ENCODE measurements at regions not wholly inside any gene's neighbourhood (a gene's known extent, or its start where the extent isn't known, plus 50 kb on each side); places are given as distances from the start of the nearest gene placed in this dataset.

DNA sequence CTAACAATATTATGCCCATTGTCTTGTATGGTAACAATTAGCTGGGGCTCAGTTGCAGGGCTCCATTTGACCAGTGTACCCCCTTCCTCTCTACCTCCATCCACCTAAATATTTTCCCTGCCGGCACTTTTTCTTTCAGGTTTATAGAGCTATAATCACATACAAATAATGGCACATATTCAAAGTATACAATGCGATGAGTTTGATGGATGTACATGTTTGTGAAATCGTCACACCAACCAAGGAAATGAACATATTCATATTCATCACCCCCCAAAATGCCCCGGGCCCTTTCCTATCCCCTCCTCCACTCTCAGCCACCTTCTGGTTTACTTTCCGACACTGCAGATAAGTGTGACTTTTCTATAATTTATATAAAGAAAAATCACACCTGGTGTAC is 351.5 kb downstream of the GADD45G start:
- TF ChIP-seq ZNF274 (IDR thresholded peaks at IDR 0.05; ENCODE audit: low read depth, low read length): no peak
- no peak overlapping the region for H3K4me3 ChIP-seq (ENCODE audit: low read length)

DNA sequence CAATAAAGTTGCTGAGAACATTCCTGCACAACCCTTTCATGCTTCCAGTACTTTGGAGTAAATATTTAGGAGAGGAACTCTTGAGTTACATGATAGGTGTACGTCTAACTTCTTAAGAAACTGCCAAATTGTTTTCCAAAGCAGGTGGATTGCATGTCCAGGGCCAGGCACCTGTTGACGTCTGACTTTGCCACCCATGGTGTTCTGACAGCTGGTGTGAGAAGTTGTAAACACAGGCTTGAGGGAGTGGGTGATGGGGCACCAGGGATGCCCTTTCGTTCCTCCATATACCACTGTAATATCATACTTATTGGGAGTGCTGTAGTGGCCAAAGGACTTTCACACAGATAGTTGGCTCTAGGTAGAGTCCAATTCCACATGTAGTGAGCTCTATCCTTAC is 352.1 kb downstream of the GADD45G start:
- H3K4me3 ChIP-seq (ENCODE audit: low read length): no peak overlapping the region
- no peak for TF ChIP-seq ZNF274 (IDR thresholded peaks at IDR 0.05; ENCODE audit: low read depth, low read length)

DNA sequence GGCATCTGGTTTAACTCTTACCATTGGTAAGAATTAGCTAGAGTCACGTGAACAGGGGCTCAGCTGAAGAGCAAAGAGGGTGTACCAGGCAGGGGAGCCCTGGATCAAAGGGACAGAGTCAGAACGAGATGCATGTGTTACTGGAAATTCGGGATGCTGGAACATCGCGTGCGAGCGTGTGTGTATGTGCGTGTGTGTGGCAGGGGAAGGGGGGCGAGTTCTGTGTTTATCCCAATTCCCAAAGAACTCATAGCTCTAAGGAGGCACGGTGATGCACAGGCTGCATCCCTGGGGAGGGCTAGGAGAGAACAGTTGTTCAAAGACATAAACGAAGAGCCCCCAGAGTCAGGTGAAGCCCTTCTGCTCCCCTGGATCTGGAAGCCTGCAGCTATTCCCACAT is 353.3 kb downstream of the GADD45G start:
- no peak overlapping the region for H3K4me3 ChIP-seq (ENCODE audit: low read length)
- no peak for TF ChIP-seq ZNF274 (IDR thresholded peaks at IDR 0.05; ENCODE audit: low read depth, low read length)

DNA sequence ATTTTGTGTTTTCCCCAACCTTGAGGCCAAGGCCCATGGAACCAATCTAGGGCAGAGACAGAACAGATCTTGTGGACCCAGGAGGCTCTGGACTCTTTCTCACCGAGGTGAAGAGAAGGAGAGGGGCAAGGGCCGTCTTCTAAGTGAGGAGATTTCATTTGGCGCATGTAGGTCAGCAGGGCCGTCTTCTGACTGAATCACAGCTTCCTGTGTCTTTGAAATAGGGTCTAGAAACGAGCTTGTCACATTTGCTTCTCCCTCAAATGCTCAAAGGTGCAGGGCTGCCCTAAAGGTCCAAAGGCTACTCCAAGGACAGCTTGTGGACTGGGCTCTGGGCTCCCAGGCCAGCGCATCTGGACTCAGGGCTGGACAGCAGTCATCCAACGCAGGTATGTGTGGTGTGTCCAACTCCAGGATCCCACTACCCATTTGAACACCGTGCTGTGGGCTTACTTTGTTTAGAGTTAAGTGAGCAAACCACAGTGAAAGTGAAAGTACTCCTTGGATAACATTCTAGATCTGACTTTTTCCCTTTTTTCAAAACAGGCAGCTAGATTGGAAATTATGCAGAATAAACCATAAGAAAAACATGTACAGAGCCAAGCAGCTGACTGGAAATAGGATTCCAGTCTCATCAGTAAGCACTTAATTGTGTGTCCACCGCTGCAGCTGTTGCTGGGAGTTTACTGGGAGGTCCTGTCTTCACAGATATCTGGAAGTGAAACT is 357.0 kb downstream of the GADD45G start:
- no peak for TF ChIP-seq ZNF274 (IDR thresholded peaks at IDR 0.05; ENCODE audit: low read depth, low read length)
- no peak overlapping the region for H3K4me3 ChIP-seq (ENCODE audit: low read length)

DNA sequence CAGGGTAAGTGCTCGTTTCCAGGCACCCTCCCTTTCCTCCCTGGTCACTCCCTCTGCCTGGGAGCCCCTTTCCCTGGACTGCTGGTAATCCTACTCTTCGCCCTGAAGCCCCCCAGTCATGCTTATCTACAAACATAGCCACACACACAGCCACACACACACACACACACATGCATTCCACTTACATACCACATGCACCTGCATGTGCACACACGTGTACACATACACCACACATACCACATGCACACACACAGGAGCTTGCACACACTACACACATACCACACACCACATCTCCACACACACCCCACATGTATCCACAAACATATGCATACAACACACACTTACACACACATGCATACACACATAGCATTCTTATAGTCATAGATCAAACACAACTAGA is 358.5 kb downstream of the GADD45G start:
- no peak for TF ChIP-seq ZNF274 (IDR thresholded peaks at IDR 0.05; ENCODE audit: low read depth, low read length)
- no peak overlapping the region for H3K4me3 ChIP-seq (ENCODE audit: low read length)

DNA sequence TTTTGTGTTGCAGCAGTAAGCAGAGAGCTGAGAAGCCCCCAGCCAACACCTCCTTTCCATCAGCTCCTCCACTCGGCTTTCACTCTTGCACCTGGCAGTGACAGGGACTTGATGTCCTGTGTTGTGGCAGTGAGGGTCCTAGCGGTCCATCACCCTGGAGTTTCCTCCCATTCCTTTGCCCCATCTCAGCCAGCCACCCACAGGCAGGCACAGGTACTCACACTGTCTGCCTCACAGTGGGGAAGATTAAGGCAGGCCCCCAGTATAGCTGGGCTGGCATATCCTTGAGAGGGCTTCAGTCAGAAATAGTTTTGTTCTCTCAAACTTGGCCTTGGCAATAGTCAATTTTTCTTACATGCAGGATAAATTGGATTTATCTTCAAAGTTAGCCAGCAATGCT is 362.7 kb downstream of the GADD45G start:
- H3K4me3 ChIP-seq (ENCODE audit: low read length): no peak overlapping the region
- no peak for TF ChIP-seq ZNF274 (IDR thresholded peaks at IDR 0.05; ENCODE audit: low read depth, low read length)

DNA sequence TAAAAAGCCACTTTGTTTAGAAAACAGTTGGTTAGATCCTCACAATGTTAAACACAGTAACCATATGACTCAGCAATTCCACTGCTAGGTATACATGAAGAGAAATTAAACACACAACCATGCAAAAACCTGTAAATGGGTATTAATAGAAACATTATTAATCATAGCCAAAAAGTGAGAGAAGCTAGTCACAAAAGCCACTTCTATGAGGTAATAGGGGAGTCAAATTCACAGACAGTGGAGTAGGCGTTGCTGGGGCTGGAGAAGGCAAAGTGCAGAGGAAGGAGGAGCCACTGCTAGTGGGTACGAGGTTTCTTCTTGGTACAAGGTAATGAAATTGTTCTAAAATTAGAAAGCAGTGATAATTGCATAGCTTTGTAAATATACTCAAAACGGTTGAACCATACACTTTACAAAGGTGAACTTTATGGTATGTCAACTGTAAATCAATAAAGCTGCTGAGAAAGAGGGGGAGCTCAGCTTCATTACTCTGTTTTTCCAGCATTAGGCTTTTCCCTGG is 364.4 kb downstream of the GADD45G start:
- no peak overlapping the region for H3K4me3 ChIP-seq (ENCODE audit: low read length)
- no peak for TF ChIP-seq ZNF274 (IDR thresholded peaks at IDR 0.05; ENCODE audit: low read depth, low read length)

DNA sequence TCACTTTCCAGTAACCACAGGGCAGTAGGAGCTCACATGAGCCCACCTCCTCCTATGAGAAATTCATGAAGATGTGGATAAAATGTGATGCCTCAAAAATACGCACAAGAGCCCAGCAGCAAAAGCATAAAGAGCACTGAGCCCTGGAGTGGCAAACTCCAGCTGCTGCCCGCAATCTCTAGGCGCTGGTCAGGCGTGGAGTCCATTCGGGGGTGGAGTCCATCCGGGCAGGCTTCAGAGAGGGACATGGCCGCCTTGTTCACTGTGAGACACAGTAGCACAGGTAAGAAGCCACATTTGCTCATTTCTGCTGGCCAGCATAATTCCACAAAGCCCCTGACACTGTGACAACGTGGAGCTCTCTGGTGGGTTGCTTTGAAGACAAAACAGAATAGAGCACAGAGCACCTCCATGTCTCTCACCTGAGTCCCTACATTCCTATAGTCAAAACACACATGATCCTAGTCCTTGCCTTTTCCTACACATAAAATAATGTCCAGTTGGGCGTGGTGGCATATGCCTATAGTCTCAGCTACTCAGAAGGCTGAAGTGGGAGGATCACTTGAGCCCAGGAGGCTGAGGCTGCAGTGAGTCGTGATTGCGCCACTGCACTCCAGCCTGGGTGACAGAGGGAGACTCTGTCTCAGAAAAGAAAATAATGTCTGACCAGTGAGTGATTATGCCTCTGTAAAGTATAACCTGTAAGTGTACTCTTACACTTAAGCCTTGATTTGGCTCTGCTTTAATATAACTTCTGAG is 365.2 kb downstream of the GADD45G start:
- H3K4me3 ChIP-seq (ENCODE audit: low read length): no peak overlapping the region
- no peak for TF ChIP-seq ZNF274 (IDR thresholded peaks at IDR 0.05; ENCODE audit: low read depth, low read length)

DNA sequence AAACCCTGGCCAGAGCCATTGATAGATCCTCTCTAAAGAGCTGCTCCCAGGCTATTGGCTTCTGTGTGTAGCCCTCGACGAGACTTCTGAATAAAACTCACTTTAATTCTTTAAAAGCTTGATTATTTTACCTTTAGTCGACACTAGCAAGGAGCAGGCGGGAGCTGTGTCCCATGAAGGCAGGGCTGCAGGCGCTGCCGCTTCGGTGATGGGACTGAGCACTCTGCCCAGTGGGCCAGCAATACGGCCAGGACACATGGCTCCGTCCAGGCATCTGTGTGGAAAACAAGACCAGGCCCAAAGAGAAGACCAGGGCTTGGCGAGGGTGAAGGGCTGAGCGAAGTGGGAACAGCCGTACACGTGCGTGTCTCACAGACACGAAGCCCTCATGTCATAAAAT is 365.9 kb downstream of the GADD45G start:
- no peak overlapping the region for H3K4me3 ChIP-seq (ENCODE audit: low read length)
- no peak for TF ChIP-seq ZNF274 (IDR thresholded peaks at IDR 0.05; ENCODE audit: low read depth, low read length)

DNA sequence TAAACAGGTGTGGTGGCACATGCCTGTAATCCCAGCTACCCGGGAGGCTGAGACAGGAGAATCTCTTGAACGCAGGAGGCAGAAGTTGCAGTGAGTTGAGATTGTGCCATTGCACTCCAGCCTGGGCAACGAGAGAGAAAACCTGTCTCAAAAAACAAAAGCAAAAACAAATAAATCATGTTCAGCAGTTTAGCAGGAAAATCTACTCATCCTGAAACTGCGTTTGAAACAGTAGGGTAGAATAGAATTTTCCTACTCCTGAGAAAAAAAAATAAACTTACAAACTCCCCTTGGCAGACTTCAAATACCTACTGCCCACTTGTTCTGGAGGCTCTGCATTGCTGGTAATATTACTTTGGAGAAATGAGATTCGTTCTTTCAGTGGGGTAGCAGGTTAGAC is 367.7 kb downstream of the GADD45G start:
- no peak overlapping the region for H3K4me3 ChIP-seq (ENCODE audit: low read length)

DNA sequence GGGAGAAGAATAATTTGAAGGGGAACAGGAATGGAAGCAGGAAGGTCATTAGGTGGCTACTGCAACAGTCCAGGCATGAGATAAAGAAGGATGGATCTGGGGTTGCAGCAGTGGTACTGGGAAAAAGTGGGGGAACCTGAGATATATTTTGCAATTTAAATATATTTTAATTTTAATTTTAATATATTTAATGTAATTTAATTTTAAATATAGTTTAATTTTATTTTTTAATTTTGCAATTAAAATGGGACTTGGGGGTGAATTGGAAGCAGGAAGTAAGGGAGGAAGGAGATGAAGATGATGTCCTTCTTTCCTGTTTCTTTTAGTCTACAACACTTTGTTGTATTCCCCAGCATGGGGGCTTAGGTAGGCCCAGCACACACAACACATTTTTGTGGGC is 369.8 kb downstream of the GADD45G start:
- no peak overlapping the region for H3K4me3 ChIP-seq (ENCODE audit: low read length)
- TF ChIP-seq ZNF274 (IDR thresholded peaks at IDR 0.05; ENCODE audit: low read depth, low read length): no peak

More for the DNA sequence above, 367.7 kb downstream of the GADD45G start:
- TF ChIP-seq ZNF274 (IDR thresholded peaks at IDR 0.05; ENCODE audit: low read depth, low read length): no peak

DNA sequence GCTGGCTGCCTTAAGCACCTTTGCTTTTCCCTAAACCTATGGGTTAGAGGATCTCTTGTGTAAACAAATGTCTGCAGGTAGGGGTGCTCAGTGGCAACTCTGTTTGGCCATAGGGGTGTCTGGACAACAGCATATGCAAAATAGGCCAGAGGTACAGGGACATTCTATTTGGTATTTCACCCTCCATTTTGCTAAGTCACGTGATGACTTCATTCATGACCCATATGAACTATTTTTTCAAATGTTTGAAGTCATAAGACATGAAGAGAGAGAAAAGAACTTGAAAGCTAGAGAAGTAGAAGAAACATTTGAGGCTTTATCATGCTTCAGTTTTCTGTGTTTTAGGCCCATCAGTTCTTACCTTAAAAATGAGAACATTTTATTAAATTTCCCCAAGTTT is 370.2 kb downstream of the GADD45G start:
- TF ChIP-seq ZNF274 (IDR thresholded peaks at IDR 0.05; ENCODE audit: low read depth, low read length): no peak
- H3K4me3 ChIP-seq (ENCODE audit: low read length): no peak overlapping the region

DNA sequence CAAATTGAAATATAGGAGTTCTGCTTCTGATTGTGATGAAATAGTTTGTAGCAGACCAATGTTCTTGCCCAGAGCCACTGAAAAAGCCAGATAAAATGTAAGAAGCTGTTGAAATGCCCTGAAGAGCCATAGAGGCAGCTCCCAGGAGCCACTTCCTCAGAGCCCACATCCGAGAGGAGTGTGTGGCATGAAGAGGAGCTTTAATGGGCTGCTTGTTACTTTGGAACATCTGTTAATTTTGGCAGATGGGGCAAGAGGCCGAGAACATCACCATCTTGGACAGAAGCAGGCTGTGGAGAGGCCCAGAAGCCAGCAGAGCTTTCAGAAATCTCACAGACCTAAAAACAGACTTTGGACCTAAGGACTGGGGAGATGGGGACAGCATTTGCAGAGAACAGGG is 370.8 kb downstream of the GADD45G start:
- no peak overlapping the region for H3K4me3 ChIP-seq (ENCODE audit: low read length)
- TF ChIP-seq ZNF274 (IDR thresholded peaks at IDR 0.05; ENCODE audit: low read depth, low read length): no peak

DNA sequence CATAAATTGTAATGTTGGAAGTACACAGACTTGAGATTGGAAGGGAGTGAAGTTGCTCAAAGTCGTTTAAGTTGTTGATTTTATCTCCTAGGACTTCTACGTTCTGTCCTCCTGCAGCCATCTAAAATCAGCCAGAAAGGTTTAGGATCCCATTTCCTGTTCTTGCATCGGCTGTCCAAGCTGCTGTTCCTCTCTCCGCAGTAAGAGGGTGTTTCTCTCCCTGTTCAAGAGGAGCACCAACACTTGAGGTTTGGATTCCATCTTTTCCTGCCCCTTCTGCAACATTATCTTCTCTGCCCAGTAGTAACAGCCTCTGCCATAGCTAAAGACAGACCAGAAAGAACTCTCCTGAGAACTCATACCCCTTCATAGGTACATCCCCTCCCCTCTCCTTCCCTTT is 373.4 kb downstream of the GADD45G start:
- TF ChIP-seq ZNF274 (IDR thresholded peaks at IDR 0.05; ENCODE audit: low read depth, low read length): no peak
- no peak overlapping the region for H3K4me3 ChIP-seq (ENCODE audit: low read length)

DNA sequence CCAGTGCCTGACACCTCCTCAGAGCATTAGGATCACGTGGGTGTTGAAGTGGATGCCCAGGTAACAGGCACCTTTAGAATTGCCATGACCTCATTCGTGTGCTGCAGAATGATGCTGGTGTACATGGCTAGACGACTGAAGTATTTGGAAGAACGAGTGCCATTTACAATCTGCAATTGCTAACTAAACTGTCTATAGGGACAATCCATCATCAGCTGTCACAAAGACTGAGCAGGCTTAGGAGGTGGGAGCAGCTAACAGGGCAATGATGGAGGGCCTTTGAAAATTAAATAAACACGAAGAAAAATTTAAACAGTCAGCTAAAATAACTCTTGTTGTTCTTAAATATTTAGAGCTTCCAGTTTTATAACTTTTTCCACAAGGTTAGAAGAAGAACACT is 375.8 kb downstream of the GADD45G start:
- no peak for TF ChIP-seq ZNF274 (IDR thresholded peaks at IDR 0.05; ENCODE audit: low read depth, low read length)
- H3K4me3 ChIP-seq (ENCODE audit: low read length): no peak overlapping the region

Measured in GM08714 (cell line).